ENCODE measurements at regions not wholly inside any gene's neighbourhood (a gene's known extent, or its start where the extent isn't known, plus 50 kb on each side); places are given as distances from the start of the nearest gene placed in this dataset.

DNA sequence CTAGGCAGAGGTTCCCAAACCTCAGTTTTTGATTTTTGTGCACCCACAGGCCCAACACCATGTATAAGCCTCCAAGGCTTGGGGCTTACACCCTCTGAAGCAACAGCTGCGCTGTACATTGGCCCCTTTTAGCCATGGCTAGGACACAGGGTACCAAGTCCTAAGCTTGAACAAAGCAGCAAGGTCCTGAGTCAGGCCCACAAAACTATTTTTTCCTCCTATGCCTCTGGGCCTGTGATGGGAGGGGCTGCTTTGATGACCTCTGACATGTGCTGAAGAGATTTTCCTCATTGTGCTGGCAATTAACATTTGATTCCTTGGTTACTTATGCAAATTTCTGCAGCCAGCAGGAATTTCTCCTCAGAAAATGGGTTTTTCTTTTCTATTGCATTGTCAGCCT, 262.2 kb upstream of the CEP162 start:
- FAIRE-seq = no peak
- ChIA-PET POLR2A (ENCODE audit: partially characterized antibody) (no interaction called here), CTCF (ENCODE audit: partially characterized antibody) (no interaction called here)
- H3K4ac ChIP-seq (replicated peaks; ENCODE audit: insufficient read length, low read depth, low read length) = no peak overlapping the region
- no peak overlapping the region for H2BK12ac ChIP-seq (ENCODE audit: low read depth, low read length)
- no peak overlapping the region for H2BK120ac ChIP-seq (replicated peaks; ENCODE audit: low read depth, low read length)
- H3K18ac ChIP-seq (ENCODE audit: extremely low read depth, low read length) = no peak overlapping the region
- H3K9me3 ChIP-seq (ENCODE audit: insufficient read depth in 2 of 2, low read depth in 1 of 2, low read length in 1 of 2) = peaks cover 6 to 12% of the 10 kb centered on the region in 2 experiments
- no peak for DNase-seq (ENCODE audit: low read depth in 1 of 2, low spot score in 2 of 2)
- H3K14ac ChIP-seq (ENCODE audit: insufficient read length) = no peak overlapping the region
- H3K23ac ChIP-seq (ENCODE audit: insufficient read length) = no peak overlapping the region
- no peak overlapping the region for H3K27ac ChIP-seq (ENCODE audit: low read depth, low read length)
- H3K9ac ChIP-seq (replicated peaks in 1 of 4; ENCODE audit: extremely low read depth in 1 of 4, low read depth in 3 of 4, low read length in 3 of 4) = no peak overlapping the region
- whole genome bisulfite sequencing, 2 experiments (ENCODE audit: extremely low coverage in 1 of 2, insufficient coverage in 1 of 2, insufficient read length in 1 of 2, insufficient replicate concordance in 2 of 2, low coverage in 1 of 2, low lambda C conversion rate in 2 of 2, missing lambda C conversion rate in 1 of 2) = 100% methylated on average over 1 of the region's 1 CpG; no CpG with 5 or more reads in 1 of the 2 experiments
- H2BK20ac ChIP-seq (ENCODE audit: low read length) = no peak overlapping the region
- H3K4me3 ChIP-seq (ENCODE audit: extremely low read depth in 1 of 4, insufficient read depth in 2 of 4, low read depth in 3 of 4, low read length in 4 of 4) = no peak overlapping the region
- H4K20me1 ChIP-seq (replicated peaks in 1 of 2; ENCODE audit: control insufficient read depth in 1 of 2, insufficient read depth in 2 of 2, low read length in 2 of 2) = no peaks in the 10 kb centered on the region
- no peaks in the 10 kb centered on the region; the same call in 1 of the 2 replicates for H3K23me2 ChIP-seq (ENCODE audit: low read depth, low read length)
- H4K91ac ChIP-seq (replicated peaks; ENCODE audit: insufficient read length, low read length) = no peak overlapping the region
- no peak overlapping the region for H2AFZ ChIP-seq (ENCODE audit: low read length)
- H3K79me1 ChIP-seq (ENCODE audit: low read depth, low read length) = no peaks in the 10 kb centered on the region
- no peak overlapping the region for H4K5ac ChIP-seq (ENCODE audit: insufficient read length, low read depth, low read length)
- no peaks in the 10 kb centered on the region for H3K4me1 ChIP-seq (replicated peaks in 1 of 4; ENCODE audit: control insufficient read depth in 3 of 4, insufficient read depth in 4 of 4, low read length in 3 of 4)
- no peak overlapping the region for H3K4me2 ChIP-seq (ENCODE audit: insufficient read depth in 1 of 2, low read depth in 2 of 2, low read length in 2 of 2)
- H2BK15ac ChIP-seq (ENCODE audit: low read length) = no peak overlapping the region
- no peak overlapping the region for H2BK5ac ChIP-seq (ENCODE audit: low read depth, low read length)
- no peak overlapping the region for H3K56ac ChIP-seq (replicated peaks; ENCODE audit: insufficient read length, low read depth, low read length)
- H2AK5ac ChIP-seq (ENCODE audit: low read depth, low read length) = no peak overlapping the region
- H3K27me3 ChIP-seq (replicated peaks in 1 of 4; ENCODE audit: control insufficient read depth in 3 of 4, extremely low read depth in 1 of 4, insufficient read depth in 3 of 4, low read length in 3 of 4) = no peaks in the 10 kb centered on the region
- no peak overlapping the region for H4K8ac ChIP-seq (ENCODE audit: extremely low read depth, insufficient read depth, low read length)
- H3K36me3 ChIP-seq (ENCODE audit: control insufficient read depth in 2 of 4, insufficient read depth in 4 of 4, low read length in 3 of 4) = no peaks in the 10 kb centered on the region
- H3K79me2 ChIP-seq (ENCODE audit: control insufficient read depth in 1 of 2, insufficient read depth in 2 of 2, low read length in 2 of 2) = no peaks in the 10 kb centered on the region
- no peak for TF ChIP-seq SP1 (IDR thresholded peaks at IDR 0.05; ENCODE audit: low read depth, low read length)
- no peak for TF ChIP-seq SIX5 (IDR thresholded peaks at IDR 0.05; ENCODE audit: low read depth, low read length)
- TF ChIP-seq JUND (IDR thresholded peaks at IDR 0.05; ENCODE audit: low read length) = no peak
- no peak for TF ChIP-seq RNF2 (IDR thresholded peaks at IDR 0.05; ENCODE audit: borderline replicate concordance, low read depth, low read length, missing control alignments, poor library complexity, severe bottlenecking)
- TF ChIP-seq KDM5A (IDR thresholded peaks at IDR 0.05; ENCODE audit: low read length) = no peak
- TF ChIP-seq, protein P1, sequence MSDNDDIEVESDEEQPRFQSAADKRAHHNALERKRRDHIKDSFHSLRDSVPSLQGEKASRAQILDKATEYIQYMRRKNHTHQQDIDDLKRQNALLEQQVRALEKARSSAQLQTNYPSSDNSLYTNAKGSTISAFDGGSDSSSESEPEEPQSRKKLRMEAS (IDR thresholded peaks at IDR 0.05) = no peak
- no peak for TF ChIP-seq CTBP2 (IDR thresholded peaks at IDR 0.05; ENCODE audit: borderline replicate concordance, insufficient read depth, insufficient read length, low read length)
- no peak for TF ChIP-seq TAF7 (optimal IDR thresholded peaks at IDR 0.05; ENCODE audit: borderline replicate concordance, low read depth, low read length)
- TF ChIP-seq GABPA (IDR thresholded peaks at IDR 0.05; ENCODE audit: borderline replicate concordance, insufficient read depth, low read length) = no peak
- TF ChIP-seq BACH1 (IDR thresholded peaks at IDR 0.05; ENCODE audit: low read length) = no peak
- TF ChIP-seq, protein P2, sequence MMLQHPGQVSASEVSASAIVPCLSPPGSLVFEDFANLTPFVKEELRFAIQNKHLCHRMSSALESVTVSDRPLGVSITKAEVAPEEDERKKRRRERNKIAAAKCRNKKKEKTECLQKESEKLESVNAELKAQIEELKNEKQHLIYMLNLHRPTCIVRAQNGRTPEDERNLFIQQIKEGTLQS (IDR thresholded peaks at IDR 0.05; ENCODE audit: insufficient read depth, low read depth, low read length) = no peak
- TF ChIP-seq TEAD4 (IDR thresholded peaks at IDR 0.05; ENCODE audit: low read depth, low read length) = no peak

Measured in H1 (cell line).